ENCODE measurements at regions not wholly inside any gene's neighbourhood (a gene's known extent, or its start where the extent isn't known, plus 50 kb on each side); places are given as distances from the start of the nearest gene placed in this dataset.

DNA sequence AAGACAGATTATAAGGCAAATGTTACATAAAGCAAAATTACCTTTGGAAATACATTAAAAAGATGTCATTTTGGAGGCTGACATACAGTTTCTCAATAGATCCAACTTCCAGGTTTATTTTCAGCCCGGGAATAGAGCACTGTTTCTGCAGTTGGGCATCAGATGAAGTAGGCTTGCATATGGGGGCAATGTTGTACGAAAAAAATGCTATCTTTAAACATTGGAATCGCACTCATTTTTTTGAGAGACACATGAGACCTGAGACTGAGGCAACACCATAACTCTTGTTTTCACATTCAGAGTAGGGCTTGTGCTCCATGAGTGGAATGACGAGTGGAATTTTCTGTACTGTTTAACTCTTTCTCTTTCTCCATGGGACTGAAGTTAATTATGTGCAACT is 122.4 kb upstream of the ZRANB2 start:
- intact Hi-C loops (cut with micrococcal nuclease; ENCODE audit: unreplicated experiment): no loop called here
- no TSS peak for BruUV-seq (replicated peaks)
- TF ChIP-seq, protein P1, sequence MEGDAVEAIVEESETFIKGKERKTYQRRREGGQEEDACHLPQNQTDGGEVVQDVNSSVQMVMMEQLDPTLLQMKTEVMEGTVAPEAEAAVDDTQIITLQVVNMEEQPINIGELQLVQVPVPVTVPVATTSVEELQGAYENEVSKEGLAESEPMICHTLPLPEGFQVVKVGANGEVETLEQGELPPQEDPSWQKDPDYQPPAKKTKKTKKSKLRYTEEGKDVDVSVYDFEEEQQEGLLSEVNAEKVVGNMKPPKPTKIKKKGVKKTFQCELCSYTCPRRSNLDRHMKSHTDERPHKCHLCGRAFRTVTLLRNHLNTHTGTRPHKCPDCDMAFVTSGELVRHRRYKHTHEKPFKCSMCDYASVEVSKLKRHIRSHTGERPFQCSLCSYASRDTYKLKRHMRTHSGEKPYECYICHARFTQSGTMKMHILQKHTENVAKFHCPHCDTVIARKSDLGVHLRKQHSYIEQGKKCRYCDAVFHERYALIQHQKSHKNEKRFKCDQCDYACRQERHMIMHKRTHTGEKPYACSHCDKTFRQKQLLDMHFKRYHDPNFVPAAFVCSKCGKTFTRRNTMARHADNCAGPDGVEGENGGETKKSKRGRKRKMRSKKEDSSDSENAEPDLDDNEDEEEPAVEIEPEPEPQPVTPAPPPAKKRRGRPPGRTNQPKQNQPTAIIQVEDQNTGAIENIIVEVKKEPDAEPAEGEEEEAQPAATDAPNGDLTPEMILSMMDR (conservative IDR thresholded peaks at IDR 0.05; ENCODE audit: low read depth, low read length): no peak
- no peak for TF ChIP-seq EZH2 (IDR thresholded peaks at IDR 0.05; ENCODE audit: borderline replicate concordance, low read depth, low read length, poor library complexity, severe bottlenecking)
- DNase-seq (ENCODE audit: low spot score): no peak
- Histone ChIP-seq H3K9me3 (ENCODE audit: low read depth, low read length, poor library complexity, severe bottlenecking) (no peaks in the 10 kb centered on the region), H3K4me1 (ENCODE audit: insufficient read depth, low read length, poor library complexity, severe bottlenecking) (no peaks in the 10 kb centered on the region), H3K4me3 (ENCODE audit: low read depth, low read length, poor library complexity, severe bottlenecking) (no peak overlapping the region), H3K27ac (ENCODE audit: low read depth, low read length, poor library complexity, severe bottlenecking) (no peak overlapping the region), H3K27me3 (replicated peaks; ENCODE audit: insufficient read depth, low read depth, low read length, poor library complexity) (no peaks in the 10 kb centered on the region), H3K36me3 (ENCODE audit: insufficient read depth, low read length, poor library complexity, severe bottlenecking) (no peaks in the 10 kb centered on the region)
- ChIA-PET POLR2A (ENCODE audit: low non-redundant PET) (no interaction called here), CTCF (no interaction called here)

DNA sequence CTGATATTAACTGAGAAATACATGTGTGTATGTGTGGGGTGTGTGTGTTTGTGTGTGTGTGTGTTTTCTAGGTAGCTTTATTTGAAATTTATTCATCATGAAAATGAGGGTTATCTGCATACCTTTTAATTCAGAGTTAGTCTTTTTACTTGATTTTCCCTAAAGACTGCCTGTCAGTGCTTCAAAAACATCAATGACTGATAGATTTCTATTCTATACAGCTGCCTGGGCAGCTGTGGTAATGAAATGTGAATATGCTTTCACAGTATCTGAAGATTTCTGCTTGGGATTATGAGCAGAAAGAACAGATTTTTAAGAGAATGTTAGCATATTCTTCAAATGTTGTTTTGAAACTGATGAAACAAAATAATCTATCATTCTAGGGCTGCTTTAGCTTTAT is 119.7 kb upstream of the ZRANB2 start:
- H3K36me3 ChIP-seq (ENCODE audit: insufficient read depth, low read length, poor library complexity, severe bottlenecking): no peaks in the 10 kb centered on the region
- DNase-seq (ENCODE audit: low spot score): no peak
- H3K4me3 ChIP-seq (ENCODE audit: low read depth, low read length, poor library complexity, severe bottlenecking): no peak overlapping the region
- H3K9me3 ChIP-seq (ENCODE audit: low read depth, low read length, poor library complexity, severe bottlenecking): no peaks in the 10 kb centered on the region
- no peak for TF ChIP-seq EZH2 (IDR thresholded peaks at IDR 0.05; ENCODE audit: borderline replicate concordance, low read depth, low read length, poor library complexity, severe bottlenecking)
- TF ChIP-seq, protein P1 (conservative IDR thresholded peaks at IDR 0.05; ENCODE audit: low read depth, low read length): no peak
- CTCF ChIA-PET: no interaction called here
- H3K4me1 ChIP-seq (ENCODE audit: insufficient read depth, low read length, poor library complexity, severe bottlenecking): no peaks in the 10 kb centered on the region
- H3K27ac ChIP-seq (ENCODE audit: low read depth, low read length, poor library complexity, severe bottlenecking): no peak overlapping the region
- POLR2A ChIA-PET (ENCODE audit: low non-redundant PET): no interaction called here
- no TSS peak for BruUV-seq (replicated peaks)
- H3K27me3 ChIP-seq (replicated peaks; ENCODE audit: insufficient read depth, low read depth, low read length, poor library complexity): no peaks in the 10 kb centered on the region
- intact Hi-C loops (cut with micrococcal nuclease; ENCODE audit: unreplicated experiment): no loop called here

DNA sequence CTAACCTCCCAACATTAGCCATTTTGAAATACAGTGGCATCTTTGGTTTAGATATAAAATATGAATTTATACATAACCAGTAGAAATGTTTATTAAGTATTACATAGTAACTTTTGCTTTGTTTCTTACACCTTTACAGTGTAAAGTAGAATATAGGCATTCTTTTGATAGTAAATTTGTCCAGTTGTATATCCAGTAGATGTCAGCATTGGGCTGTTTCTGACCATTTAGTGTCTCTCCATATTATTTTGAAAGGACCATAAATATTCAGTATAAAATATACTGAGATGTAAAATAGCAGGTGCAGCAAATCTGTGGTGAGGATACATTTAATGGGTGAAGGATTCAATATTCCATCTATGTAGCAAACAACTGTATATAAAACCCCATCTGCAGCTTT is 115.8 kb upstream of the ZRANB2 start:
- TF ChIP-seq EZH2 (IDR thresholded peaks at IDR 0.05; ENCODE audit: borderline replicate concordance, low read depth, low read length, poor library complexity, severe bottlenecking): no peak
- TF ChIP-seq, protein P1 (conservative IDR thresholded peaks at IDR 0.05; ENCODE audit: low read depth, low read length): peak; percentile 61
- intact Hi-C loops (cut with micrococcal nuclease; ENCODE audit: unreplicated experiment): loop anchor here (2.0 kb wide), 3 partner anchors 324 to 840 kb away; no protein-coding TSS in a partner anchor
- Histone ChIP-seq H3K9me3 (ENCODE audit: low read depth, low read length, poor library complexity, severe bottlenecking) (no peaks in the 10 kb centered on the region), H3K4me1 (ENCODE audit: insufficient read depth, low read length, poor library complexity, severe bottlenecking) (no peaks in the 10 kb centered on the region), H3K4me3 (ENCODE audit: low read depth, low read length, poor library complexity, severe bottlenecking) (no peak overlapping the region), H3K27me3 (replicated peaks; ENCODE audit: insufficient read depth, low read depth, low read length, poor library complexity) (no peaks in the 10 kb centered on the region), H3K36me3 (ENCODE audit: insufficient read depth, low read length, poor library complexity, severe bottlenecking) (no peaks in the 10 kb centered on the region), H3K27ac (ENCODE audit: low read depth, low read length, poor library complexity, severe bottlenecking) (no peak overlapping the region)
- peak; percentile 56 for DNase-seq (ENCODE audit: low spot score)
- ChIA-PET POLR2A (ENCODE audit: low non-redundant PET) (interaction anchor here (0.5 kb wide), 1 partner anchor 1189 kb away, joined by 3 read pairs; no protein-coding TSS in a partner anchor), CTCF (interaction anchor here (1.6 kb wide), 1 partner anchor 841 kb away, joined by 8 read pairs; no protein-coding TSS in a partner anchor)
- no TSS peak for BruUV-seq (replicated peaks)

Measured in A673 (cell line).